ENCODE measurements at regions not wholly inside any gene's neighbourhood (a gene's known extent, or its start where the extent isn't known, plus 50 kb on each side); places are given as distances from the start of the nearest gene placed in this dataset.

- TF ChIP-seq CTCF (IDR thresholded peaks at IDR 0.05; ENCODE audit: low read length) (no peak), EZH2 (IDR thresholded peaks at IDR 0.05; ENCODE audit: borderline replicate concordance, low read length) (no peak)
Measured at GRCh38 chr13:39904959-39905358, 249.5 kb downstream of the COG6 start.
